ENCODE measurements at regions not wholly inside any gene's neighbourhood (a gene's known extent, or its start where the extent isn't known, plus 50 kb on each side); places are given as distances from the start of the nearest gene placed in this dataset.
"Not testable (repeated sequence)": the region's sequence is repeated elsewhere in the genome, so short reads cannot be mapped to it uniquely, and the experiment has no call there.

- FAIRE-seq (no peak), DNase-seq (ENCODE audit: insufficient read length, low spot score) (no peak)
Measured at GRCh38 chr9:87387351-87388011, 110.2 kb upstream of the DAPK1 start.

- FAIRE-seq; DNase-seq (ENCODE audit: insufficient read length, low spot score): not testable (repeated sequence)
Measured at GRCh38 chr9:87388708-87389107, 109.0 kb upstream of the DAPK1 start.

- FAIRE-seq (no peak), DNase-seq (ENCODE audit: insufficient read length, low spot score) (no peak)
Measured at GRCh38 chr9:87389936-87390335, 107.7 kb upstream of the DAPK1 start.

- no peak for FAIRE-seq
- no peak for DNase-seq (ENCODE audit: insufficient read length, low spot score)
Measured at GRCh38 chr9:87390361-87390760, 107.3 kb upstream of the DAPK1 start.

- FAIRE-seq (no peak), DNase-seq (ENCODE audit: insufficient read length, low spot score) (no peak)
Measured at GRCh38 chr9:87392086-87392485, 105.6 kb upstream of the DAPK1 start.

- no peak for DNase-seq (ENCODE audit: insufficient read length, low spot score)
- FAIRE-seq, result no peak
Measured at GRCh38 chr9:87393706-87394230, 103.9 kb upstream of the DAPK1 start.

GRCh38 chr9:87395804-87396479, 101.7 kb upstream of the DAPK1 start:
- FAIRE-seq, result no peak
- DNase-seq (ENCODE audit: insufficient read length, low spot score), result no peak

GRCh38 chr9:87401681-87402080, 96.0 kb upstream of the DAPK1 start:
- DNase-seq (ENCODE audit: insufficient read length, low spot score) (no peak), FAIRE-seq (no peak)

- FAIRE-seq (no peak), DNase-seq (ENCODE audit: insufficient read length, low spot score) (no peak)
Measured at GRCh38 chr9:87402537-87402936, 95.1 kb upstream of the DAPK1 start.

GRCh38 chr9:87405677-87406542, 91.8 kb upstream of the DAPK1 start:
- no peak for FAIRE-seq
- no peak for DNase-seq (ENCODE audit: insufficient read length, low spot score)

GRCh38 chr9:87406543-87407166, 91.0 kb upstream of the DAPK1 start:
- FAIRE-seq, result no peak
- DNase-seq (ENCODE audit: insufficient read length, low spot score), result no peak

- not testable (repeated sequence) for FAIRE-seq; DNase-seq (ENCODE audit: insufficient read length, low spot score)
Measured at GRCh38 chr9:87410047-87411005, 87.3 kb upstream of the DAPK1 start.

GRCh38 chr9:87420884-87421283, 76.8 kb upstream of the DAPK1 start:
- FAIRE-seq, result no peak
- DNase-seq (ENCODE audit: insufficient read length, low spot score), result no peak

- no peak for FAIRE-seq
- DNase-seq (ENCODE audit: insufficient read length, low spot score), result no peak
Measured at GRCh38 chr9:87421734-87422133, 75.9 kb upstream of the DAPK1 start.

- no peak for FAIRE-seq
- no peak for DNase-seq (ENCODE audit: insufficient read length, low spot score)
Measured at GRCh38 chr9:87422999-87423398, 74.7 kb upstream of the DAPK1 start.

GRCh38 chr9:87423885-87424284, 73.8 kb upstream of the DAPK1 start:
- DNase-seq (ENCODE audit: insufficient read length, low spot score); FAIRE-seq: not testable (repeated sequence)

- no peak for DNase-seq (ENCODE audit: insufficient read length, low spot score)
- FAIRE-seq, result no peak
Measured at GRCh38 chr9:87425202-87425601, 72.5 kb upstream of the DAPK1 start.

- DNase-seq (ENCODE audit: insufficient read length, low spot score) (no peak), FAIRE-seq (no peak)
Measured at GRCh38 chr9:87427851-87428506, 69.7 kb upstream of the DAPK1 start.

GRCh38 chr9:87428659-87429058, 69.0 kb upstream of the DAPK1 start:
- FAIRE-seq (no peak), DNase-seq (ENCODE audit: insufficient read length, low spot score) (no peak)
